ENCODE measurements at regions not wholly inside any gene's neighbourhood (a gene's known extent, or its start where the extent isn't known, plus 50 kb on each side); places are given as distances from the start of the nearest gene placed in this dataset.
"Not testable (repeated sequence)": the region's sequence is repeated elsewhere in the genome, so short reads cannot be mapped to it uniquely, and the experiment has no call there.

DNA sequence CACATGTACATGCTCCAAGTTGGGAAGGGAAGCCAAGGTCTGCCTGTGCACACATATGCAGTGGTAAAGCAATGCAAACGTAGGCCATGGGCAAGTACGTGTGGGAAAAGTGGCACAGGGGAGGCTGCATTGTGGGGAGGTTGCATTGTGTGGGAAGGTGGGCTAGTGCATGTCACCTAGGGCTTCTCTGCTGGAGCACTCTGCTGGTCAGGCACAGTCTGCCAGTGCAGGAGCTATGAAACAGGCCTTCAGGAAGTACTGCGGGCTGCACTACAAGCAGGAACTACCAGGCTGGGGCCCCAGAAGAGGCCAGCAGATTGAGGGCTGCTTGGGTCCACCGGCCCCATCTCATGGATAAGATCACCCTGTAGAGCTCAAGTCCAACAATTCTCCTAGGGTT is 1694.6 kb upstream of the CDH6 start:
- DNase-seq, result no peak

DNA sequence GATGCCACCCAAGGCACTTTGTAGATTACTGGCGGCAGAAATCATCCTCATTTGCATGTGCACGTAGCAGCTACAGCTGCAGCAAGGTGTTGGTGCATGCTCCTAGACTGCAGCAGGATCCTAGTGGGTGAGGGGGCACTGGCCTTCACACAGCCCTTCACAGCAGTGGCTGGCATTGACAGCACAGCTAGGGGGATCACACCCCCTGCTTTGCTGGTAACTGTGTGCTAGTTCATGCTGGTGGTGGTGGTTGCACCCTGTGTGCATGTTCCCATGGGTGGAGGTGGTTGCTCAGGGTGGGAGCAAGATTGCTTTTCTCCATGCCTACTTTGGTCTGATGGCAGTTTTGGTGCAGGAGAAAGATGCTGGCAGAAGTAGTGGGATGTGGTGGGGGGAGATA is 1695.1 kb upstream of the CDH6 start:
- no peak for DNase-seq

DNA sequence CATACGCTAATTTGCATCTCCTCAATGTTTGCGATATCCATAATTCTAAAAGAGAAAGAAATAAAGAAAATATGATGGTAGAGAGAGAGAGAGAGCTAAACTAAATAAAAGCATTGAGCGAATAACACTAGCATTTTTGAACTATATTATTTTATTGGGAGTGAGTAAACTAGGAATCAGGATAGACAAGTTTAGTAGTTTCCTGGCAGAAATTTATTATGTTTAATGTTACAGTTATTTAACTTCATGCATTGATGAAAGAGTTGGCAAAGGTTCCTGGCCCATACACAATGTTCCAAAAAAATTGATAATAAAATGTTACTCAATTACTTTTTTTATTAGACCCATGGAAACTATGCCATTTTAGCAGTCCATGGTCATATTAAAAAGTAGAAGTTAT is 1708.2 kb upstream of the CDH6 start:
- DNase-seq, result no peak

DNA sequence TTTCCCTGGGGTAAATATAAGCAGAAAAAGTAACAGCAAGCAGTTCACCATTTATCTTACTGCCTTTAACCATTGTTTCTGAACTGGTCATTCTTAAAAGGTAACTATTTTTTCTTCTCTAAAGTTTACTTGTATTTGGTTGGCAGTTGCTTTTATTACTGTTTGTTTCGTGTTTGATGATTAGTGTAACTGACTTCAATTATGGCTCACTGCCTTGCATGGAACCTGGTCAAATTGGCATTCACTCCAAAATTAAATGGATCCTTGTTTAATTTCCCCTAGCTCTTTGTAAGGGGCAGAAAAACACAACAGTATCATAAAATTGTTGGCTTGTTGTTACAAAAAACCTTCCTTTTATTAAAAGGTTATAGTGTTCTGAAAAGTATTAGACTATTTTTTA is 1723.9 kb upstream of the CDH6 start:
- no peak for DNase-seq

DNA sequence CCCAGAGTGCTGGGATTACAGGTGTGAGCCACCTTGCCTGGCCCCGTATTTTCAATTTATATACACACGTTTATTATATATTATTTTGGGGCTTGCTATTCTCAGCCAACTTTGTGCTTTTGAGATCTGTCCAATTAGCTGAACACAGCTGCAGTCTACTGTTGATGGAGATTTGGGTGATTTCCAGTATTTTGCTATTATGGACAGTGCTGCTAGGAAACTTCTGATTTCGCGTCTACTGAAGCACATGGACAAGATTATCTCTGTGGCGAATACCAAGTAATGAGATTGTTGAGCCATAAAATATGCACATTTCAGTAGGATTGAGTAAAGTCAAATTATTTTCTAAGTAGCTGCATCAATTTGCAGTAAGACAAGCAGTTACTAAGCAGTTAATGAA is 1731.2 kb upstream of the CDH6 start:
- DNase-seq, result no peak

DNA sequence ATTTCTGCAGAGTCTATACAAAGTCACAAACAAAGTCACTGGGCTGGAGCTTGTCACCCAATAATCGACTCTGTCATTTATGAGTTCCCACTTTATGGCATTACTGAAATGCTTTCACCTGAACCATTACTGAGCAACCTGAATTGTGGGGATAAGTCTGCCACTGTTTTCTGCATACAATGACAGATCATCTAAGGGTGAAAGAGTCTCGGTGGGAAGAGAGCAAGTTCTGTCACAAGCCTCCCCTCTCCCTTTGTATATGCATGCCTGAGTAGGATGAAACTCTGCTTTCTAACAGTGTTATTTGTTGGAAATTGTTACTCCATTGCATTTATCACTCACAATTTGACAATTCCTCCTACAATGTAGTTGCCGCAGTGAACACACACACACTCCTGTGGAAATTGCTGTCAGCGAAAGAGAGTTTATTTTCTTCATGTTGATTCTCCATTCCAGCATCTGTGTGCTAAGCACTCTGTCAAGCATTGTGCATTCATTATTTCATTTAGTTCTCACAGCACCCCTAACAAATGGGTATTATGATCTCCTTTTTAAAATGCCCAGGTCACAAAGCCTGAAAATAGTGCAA is 1732.4 kb upstream of the CDH6 start:
- no peak for DNase-seq

DNA sequence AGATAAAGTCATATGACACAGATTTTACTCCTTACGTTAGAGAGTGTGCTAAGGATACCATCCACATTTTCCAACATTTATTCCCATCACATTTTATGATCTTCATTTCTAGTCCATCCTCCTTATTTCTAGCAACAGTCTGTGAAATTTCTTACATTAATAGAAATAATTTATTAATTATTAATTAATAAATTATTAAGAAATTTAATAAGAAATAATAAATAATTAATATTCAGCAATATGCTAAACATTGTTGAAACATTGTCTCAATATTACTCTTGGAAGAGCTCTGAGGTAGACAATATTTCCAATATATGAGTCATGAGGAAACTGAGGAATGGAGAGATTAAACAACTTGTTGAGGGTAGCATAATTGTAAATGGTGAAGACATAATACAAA is 1742.5 kb upstream of the CDH6 start:
- not testable (repeated sequence) for DNase-seq

DNA sequence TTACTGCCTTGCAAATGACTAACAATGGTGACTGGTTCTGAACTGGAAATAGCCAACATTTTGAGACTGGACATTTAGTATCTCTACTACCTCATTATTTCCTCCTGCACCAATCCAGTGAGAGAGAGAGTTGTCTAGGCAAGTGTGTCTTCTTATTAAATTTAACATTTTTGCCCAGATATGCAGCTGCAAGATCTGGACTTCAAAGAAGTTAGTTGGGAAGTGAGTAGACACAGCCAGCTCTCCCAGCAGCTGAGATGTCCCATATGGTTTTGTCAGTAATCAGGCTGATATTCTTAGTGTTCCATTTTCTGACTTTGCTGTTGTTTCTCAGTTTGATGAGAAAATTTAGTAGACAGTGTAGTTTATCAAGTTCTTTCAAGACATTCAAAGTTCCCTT is 1778.8 kb upstream of the CDH6 start:
- no peak for DNase-seq

DNA sequence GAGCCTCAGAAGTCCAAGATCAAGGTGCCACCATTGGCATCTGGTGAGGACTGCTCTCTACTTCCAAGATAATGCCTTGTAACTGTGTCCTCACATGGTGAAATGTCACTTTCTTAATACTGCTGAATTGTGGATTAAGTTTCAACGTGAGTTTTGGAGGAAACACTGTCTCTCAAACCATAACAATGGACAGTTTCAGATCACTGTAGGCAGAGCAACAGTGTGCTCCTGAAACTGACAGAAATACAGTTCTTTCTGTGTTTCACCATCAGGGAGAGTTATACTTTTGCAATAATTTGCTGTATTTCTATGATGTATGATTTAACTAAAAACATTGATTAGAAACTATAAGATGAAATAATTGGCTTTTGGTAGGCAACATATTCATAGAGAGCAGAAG is 1780.5 kb upstream of the CDH6 start:
- DNase-seq, result no peak

DNA sequence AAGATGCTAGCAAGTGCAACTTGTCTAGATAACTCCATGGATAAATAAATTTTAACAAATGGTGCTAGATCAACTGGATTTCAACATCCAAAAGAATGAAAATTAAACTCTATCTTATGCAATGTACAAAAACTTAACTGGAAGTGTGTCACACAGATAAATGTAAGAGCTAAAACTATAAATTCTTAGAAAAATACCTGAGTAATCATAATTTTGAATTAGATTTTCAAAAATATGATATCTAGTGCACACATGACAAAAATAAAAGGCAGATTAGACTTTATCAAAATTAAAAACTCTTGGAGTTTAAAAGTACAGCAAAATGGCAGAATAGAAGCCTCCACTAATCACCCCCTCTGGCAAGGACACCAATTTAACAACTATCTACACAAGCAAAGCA is 1791.2 kb upstream of the CDH6 start:
- no peak for DNase-seq

DNA sequence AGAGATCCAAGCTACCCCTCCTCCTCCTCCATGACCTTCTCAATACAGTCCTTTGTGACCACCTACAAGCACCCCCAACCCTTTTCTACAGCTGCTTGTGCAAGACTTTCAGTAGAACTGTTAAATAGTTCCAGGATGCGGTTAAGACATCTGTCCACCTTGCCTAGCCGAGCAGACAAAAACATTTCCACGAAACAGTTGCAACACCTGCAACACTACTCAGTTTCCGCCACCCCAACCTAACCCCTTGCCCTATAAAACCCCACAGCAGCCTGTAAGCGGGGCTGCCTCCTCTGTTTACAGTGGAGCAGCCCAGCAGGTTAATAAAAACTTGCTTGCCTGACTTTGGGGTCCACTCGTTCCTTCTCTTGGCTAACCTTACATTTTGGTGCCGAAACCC is 1803.5 kb upstream of the CDH6 start:
- no peak for DNase-seq

DNA sequence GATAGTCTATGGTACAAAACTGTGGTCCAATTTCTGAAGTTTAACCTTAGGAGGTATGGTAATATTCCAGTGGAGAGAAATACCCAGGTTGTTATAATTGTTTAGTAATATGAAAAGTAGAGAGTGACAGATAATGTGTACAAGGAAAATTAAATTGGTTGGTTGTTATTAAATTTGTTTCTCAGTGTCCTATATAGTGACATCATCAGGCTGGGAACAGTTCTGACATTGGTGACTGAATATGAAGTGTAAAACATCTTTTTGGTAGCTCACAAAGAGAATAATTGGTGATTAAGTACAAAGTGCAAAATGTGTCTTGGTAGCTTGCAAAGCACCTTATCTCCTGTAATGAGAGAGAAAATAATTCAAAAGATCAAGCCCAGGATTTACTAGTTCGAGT is 1806.1 kb upstream of the CDH6 start:
- no peak for DNase-seq

DNA sequence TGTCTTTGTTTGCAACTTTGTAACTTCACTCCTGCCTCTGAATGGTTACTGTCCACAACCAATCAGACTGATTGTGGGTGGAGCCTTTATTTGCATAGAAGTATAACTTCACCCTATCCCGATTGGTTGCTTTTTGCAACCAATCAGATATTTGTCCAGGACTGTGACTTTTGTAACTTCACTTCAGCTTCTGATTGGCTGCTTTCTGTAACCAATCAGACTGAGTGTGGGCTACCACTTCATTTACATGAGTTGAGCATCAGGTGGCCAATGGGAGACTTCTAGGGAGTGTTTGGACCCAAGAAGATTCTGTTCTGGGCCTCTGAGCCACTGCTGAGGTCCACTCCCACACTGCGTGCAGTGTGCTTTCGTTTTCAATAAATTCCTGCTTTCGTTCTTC is 1810.7 kb upstream of the CDH6 start:
- DNase-seq, result no peak

DNA sequence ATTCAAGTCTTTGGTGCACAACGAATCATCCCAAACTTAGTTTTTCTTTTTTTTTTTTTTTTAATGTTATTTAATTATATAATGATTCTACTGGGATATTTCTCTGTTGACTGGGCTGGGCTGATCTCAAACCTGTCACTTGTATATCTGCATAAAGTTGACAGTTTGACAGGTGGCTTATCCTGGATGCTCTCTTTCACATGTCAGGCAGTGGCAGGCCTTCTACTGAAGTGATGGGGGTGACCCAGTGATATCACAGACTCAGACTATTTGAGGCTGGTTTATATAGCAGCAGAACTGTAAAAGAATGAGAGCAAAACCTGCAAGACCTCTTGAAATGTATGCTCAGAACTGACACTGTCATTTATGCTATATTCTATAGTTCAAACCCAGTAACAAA is 1813.5 kb upstream of the CDH6 start:
- no peak for DNase-seq

DNA sequence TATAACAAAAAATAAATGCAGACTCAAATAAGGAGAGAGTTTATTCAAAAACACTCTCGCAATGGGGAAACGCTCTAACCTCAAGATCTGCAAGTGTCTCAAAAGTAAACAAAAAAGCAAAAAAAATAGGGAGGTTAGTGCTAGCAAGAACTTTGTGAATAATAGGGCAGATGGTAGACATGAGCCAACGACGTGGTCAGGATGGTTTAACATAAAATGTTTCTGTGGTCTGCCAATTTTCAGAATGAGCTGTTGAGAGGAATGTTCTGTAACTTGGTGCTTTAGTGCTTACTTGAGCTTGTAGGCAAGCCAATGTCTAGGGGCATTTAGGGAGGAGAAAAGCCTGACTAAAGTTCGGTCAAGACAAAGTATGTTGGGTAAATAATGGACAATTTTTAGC is 1813.9 kb upstream of the CDH6 start:
- no peak for DNase-seq

DNA sequence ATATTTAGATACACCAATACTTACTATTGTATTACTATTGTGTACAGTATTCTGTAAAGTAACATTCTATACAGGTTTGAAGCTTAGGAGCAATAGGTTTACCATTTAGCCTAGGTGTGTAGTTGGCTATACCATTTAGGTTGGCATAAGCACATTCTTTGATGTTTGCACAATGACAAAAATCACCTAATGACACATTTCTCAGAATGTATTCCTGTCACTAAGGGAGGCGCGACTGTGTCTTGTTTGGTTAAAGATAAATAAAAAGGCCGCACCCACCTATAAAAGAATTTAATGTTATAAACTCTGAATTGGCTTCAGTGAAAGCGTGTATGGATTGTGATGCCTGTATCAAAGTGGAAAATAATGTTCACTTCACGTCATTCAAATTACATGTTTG is 1815.4 kb upstream of the CDH6 start:
- DNase-seq, result no peak

DNA sequence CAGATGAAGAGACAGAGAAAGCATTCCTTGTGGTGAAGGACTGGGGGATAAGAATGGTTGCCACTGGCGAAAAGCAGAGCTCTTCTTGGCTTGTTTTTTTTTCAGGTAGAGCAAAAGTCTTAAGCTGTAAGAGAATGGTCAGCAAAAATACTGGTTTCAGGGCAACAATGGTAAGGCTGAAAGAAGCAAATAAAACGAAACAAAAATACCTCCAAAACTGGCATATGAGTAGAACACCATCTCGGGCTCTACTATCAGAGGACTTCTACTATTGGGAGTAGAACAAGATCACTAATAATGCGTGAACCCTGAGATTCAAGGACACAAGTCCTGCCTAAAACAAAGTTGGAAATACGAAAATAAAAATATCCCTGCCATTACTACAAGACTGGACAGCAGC is 1823.2 kb upstream of the CDH6 start:
- DNase-seq, result no peak

DNA sequence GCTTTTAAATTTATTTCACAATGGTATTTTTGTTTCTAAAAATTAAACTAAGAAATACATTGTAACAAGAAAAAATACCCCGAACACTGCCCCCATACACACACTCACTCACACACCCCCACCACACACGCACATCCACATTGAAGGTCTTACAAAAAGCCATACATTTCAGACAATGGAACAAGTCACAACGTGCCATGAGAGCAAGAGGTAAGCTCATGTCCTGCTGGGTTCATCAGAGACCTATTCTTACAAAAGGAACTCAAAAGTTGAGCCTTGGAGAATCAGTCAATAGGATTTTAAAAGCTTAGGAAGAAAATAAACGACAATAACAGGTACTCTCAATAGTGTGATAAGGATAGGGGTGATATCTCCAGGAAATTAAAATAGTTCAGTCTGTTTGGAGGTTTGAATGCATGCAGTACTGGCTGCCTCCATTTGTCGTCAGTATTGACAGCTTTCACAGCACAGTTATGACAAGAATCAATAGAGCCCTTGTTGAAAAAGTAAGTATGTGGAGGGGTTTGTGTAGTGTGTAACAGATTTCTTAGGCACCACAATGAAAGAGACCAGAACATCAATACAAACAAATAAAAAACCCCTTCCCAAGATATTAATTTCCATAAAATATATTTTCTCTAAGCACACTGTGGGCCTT is 1826.2 kb upstream of the CDH6 start:
- peak in 4 of 51 donors; percentile 0 to 24 (median 12) for DNase-seq

DNA sequence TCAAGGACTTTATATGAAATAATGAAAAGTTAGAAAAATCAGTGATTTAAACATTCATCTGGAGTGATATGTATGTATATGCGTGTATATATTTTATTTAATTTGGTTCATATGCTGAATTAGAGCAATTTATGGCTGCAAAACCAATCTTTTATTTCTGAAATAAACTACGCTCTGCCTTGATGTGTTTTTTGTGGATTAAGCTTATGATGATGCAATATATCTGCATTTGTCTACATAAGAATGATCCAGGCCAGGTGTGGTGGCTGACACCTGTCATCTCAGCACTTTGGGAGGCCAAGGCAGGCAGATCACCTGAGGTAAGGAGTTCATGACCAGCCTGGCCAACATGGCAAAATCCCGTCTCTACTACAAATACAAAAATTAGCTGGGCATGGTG is 1842.3 kb upstream of the CDH6 start:
- no peak for DNase-seq

DNA sequence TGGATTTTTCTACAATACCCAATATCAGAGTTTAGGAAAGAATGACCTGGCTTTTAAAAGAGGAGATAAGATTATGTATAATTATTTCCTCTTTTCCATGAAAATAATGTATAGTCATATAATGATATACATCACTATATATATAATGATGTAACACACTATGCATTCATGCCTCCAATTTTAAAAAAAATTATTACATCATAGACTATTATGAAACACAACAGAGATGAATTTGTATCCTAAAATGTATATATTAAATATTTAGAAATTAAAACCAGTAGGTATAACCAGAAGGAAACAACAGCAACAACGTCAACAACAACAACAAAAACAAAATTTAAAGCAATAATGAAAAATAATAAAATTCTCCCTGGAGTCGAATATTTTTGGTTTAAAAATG is 1856.5 kb upstream of the CDH6 start:
- DNase-seq, result no peak

DNA sequence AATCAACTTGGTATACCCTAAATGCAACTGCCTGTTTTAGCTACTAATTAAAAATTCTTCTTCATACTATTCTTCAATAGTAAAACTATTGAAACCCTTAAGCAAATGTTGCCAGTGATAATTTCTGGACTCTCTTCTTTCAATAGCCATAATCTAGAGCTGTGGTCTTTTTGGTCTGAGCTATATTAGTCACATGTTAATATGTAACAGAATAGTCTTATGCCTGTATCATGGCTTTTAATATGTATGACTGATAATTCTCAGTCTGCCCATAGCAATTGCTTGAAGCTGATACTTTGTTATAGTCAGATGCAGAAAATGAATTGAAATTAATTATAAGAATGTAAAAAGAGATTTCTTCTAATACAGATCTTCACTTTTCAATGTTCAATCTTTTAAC is 1871.9 kb upstream of the CDH6 start:
- DNase-seq, result no peak

DNA sequence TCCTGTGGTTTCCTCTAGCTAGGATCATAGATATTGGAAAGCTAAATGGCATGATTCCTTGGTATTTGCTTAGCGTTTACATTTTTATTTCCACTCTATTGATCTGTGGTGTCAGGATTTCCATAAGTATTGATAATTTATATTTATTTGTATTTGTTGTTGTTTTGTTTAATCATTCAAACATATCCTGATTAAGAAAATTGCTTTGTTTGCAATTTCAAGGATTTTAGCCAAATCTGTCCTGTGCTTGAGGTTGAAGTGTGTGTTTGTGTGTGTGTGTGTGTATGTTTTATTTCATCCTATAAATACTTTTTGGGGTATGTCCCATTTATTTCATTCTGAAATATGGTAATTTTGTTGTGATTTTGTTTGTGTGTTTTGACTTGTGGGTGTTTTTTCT is 1884.1 kb upstream of the CDH6 start:
- no peak for DNase-seq

DNA sequence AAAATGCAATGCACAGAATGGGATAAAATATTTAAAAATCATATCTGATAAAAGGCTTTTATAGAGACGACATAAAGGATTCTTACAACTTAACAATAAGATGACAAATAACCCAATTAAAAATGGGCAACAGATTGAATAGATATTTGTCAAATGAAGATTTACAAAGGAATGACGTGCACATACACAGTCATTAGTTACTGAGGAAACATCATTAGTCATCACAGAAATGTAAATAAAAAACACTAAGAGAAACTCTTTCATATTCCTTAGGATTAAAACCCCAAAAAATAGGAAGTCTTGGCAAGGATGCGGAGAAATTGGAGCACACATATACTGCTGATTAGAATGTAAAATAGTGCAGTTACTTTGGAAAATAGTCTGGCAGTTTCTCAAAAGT is 1886.0 kb upstream of the CDH6 start:
- DNase-seq, result no peak

DNA sequence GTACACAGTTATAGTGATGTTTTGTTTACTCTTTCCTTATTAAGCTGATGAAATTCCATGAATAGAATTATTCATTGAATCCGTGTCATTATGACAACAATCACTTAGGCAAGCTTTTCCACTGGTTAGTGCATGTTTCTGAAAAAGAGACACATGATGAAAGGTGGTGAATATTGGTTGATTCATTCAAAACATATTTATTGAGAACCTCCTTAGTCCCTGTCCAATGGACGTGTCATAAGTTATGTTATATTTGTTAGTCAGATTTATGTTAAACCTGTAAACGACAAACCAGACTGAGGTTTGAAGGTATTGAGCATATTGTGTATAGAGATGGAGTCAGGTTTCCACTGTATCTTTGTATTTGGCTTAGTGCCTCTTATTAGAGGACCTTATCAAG is 1888.9 kb upstream of the CDH6 start:
- DNase-seq, result no peak
